GM21526 (cell line): ENCODE measurements at regions not wholly inside any gene's neighbourhood (a gene's known extent, or its start where the extent isn't known, plus 50 kb on each side); places are given as distances from the start of the nearest gene placed in this dataset.

ENCODE experiments used
- ATAC-seq: cut with Tn5 transposase; IDR thresholded peaks from one replicate; pipeline ENCODE4 v1.9.1; 2021; ENCODE audit warnings: moderate library complexity; ENCODE audit not compliant: unreplicated experiment, low FRiP score

DNA sequence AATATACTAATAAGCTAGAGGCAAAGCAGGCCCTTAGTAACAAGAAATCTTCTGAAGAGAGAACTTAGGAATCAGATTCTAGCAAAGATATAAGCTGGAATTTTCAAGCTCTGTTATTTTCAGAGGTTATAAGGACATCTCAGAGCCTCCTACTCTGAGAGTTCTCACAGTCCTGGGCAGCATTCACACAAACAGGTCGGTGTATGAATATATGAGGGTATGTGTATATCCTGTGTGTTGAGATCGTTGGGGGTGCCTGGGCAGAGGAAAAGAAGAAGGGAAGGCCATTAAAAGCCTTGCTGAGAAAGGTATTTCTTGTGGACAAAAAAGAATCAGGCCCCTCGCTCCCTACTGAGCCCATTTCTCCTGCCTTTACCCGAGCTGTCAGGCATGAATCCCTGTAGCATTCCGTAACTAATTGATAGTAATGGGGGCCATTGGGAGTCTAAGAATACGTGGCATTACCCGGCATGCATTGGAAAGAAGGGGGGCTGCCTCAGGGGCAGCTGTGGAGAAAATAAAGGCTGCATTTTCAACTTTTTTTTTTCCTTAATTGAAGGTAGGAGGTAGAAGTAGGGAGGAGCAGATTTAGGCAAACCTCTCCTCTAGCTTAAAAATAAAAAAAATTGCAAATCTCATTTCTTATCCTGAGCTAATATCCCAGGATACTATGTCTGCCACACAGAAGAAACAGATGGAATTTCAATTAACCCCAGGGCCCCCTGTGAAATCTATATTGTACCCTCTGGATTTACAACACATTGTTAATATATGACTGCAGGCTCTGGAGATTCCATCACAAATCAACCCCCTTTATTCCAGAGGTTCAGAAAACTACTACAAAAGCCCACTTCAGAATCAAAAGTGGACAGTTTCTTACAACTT lies 103.8 kb downstream of the GTPBP8 start:
- ATAC-seq = no peak

DNA sequence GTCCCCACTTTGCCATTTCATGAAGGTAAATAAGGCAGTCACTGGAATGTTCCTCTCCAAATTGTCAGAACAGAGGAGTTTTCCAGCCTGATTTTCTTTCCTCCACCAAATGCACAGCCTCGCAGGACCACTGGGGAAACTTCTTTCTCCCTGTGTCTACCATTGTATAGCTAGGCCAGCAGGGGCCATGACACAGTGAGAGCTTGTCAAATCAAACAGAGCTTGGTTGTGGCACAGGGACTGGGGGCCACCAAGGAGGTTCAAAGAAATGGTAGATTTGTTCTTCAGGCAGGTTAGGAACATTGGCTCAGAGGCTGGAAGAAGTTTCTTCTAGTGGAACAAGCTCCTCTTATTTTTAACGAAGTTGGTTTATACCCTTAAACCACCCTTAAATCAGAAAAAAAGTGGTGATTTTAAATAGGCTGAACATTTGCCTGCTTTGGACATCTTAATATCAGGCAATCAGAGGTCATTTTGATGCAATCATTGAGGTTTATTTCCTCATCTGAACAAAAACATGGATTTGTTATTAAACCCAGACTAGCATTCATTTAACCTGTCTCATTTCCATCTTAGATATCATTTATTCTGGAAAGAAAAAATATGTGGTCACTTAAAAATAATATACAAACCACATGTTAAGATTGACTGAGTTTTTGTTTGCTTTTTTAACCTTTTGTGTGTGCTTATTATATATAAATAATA lies 105.6 kb downstream of the GTPBP8 start:
- no peak for ATAC-seq

DNA sequence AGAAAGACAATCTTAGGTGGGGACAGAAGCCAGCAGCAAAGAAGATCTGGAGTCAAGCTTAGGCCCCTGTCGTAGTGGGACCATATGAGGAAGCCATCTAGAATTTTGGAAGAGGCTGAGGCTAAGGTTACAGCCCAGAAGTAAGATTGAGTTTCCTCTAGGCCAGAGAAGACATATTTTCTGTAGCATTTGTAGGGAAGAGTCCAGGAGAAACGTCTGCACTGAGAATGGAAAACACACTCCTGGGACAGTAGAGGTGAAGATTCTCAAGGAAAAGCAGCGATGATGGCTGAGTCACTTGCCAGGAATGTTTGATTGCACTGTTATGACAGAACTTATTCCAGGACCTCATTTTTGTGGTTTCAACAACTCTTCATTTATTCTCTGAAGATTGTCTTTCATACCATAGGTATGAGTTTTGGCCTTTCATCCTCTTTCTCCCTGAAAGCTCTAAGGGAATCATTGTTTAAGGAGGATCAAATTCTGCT lies 107.2 kb downstream of the GTPBP8 start:
- ATAC-seq = no peak

DNA sequence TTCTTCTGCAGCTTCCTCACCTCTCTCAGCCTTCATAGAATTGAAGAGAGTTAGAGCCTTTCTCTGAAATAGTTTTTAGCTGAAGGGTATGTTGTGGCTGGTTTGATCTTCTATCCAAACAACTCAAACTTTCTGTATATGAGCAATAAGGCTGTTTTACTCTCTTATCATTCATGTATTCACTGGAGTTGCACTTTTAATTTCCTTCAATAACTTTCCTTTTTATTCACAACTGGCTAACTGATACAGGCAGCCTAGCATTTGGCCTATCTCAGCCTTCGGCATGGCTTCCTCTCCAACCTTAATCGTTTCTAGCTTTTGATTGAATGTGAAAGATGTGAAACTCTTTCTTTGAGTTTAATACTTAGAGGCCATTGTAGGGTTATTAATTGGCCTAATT lies 109.3 kb downstream of the GTPBP8 start:
- no peak for ATAC-seq

DNA sequence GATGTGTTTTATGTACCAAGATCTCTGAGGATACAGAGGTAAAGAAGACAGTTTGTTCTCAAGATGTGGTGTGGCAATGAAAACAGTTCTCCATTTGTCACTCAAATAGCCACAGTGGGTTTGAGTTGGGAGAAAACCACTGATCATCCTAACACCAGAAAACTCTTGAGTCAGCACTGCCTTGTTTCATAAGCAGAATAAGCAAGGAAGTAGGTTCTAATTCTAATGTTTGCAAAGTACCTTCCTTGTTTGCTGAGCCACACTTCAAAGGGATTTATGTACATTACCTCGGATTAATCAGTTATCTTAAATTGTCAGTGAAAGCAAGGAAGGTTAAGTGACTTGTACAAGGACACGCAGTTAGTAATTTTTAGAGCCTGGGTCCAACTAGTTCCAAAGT lies 107.8 kb upstream of the BOC start:
- no peak for ATAC-seq

DNA sequence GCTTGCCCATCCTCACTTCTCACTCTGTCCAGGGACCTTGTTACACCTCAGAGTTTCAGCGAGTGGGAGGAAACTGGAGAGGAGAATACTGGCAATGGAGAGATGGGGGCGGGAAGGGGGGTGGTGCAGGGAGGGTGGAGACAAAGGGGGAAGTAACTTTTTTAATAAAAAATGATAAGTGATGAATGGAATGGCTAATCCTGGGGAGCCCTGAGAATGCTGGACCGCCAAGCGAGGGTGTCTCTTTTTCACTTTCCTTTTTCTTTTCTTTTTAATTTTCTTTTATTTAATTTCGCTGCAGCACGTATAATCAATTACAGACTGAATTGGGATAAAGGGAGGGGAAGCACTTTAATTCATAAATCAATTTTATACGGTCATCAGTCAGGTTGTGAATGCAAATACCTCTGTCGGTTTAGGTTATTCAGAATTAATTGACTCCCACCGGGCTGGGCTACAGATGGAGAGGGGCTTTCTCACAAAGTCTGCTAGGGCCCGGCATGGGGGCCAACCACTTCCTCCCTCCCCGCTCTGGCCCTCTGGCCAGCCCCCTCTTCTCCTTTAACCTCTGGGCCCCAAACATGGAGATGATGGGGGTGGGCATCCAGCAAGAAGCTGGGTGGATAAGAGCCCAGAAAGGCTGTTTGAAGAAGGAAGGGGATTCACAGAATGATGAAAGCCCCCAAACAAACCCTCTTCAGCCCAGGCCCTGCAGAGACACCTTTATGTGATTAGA lies 106.8 kb upstream of the BOC start:
- ATAC-seq = no peak

DNA sequence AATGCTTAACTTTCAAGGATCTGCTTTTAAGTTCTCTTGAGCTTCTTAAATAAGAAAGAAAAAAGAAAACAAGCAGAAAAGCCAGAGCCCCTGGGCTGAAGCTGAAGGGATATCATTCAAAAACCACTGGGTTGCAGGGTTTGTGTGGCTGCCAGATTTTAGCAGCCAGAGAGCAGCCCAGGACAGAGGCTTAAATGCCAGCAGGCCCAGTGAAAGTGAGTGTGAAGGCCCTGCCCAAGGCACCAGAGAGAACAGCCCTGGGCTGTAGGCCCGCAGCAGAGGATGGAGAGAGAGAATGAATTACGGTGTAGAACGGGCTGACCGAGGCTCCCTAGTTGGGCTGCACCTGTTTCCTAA lies 106.3 kb upstream of the BOC start:
- ATAC-seq = no peak

DNA sequence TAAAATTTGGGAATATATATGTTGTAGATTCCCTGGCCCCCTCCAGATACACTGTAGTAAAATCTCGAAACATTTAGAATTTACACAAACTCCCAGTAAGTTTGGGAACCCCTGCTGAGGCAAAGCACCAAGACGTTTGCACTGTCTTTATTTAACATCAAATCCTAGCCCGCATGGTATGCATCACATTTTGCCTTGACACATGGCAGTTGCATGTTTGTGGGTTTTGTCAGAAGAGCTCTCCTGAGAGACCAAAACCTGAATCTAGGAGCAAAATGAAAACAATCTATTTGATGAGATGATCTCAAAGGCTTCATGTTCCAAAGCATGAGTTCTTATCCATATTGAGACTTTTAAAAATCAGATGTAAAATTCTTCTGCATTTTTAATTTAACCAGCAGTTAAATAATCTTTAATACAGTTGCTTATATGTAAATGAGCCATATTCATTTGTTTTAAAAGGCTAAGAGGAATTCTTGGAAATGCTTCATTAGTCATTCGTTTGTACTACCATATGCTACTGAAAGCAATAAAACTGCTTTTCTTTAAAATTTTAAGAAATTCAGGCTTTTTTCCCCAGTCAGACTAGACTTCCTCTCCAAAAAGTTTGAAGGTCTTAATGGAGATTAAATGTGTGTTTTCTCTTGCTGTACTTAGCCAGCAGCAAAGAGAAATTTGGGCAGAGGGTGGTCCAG lies 105.2 kb upstream of the BOC start:
- no peak for ATAC-seq

DNA sequence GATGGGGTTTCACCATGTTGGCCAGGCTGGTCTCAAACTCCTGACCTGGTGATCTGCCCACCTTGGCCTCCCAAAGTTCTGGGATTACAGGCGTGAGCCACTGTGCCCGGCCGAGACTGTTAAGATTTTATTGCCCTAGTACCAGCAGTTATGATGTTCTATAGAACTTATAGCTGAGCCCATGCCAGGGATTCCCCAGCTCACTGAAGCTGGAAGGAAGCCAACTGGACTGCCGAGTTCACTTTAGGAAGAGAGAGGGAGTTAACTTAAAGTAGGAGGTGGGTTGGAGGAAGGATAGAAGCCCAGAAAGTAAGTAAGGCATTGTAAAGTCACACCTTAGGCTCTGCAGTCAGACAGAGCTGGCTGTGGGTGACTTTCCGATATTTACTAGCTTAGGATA lies 101.1 kb upstream of the BOC start:
- ATAC-seq = no peak

DNA sequence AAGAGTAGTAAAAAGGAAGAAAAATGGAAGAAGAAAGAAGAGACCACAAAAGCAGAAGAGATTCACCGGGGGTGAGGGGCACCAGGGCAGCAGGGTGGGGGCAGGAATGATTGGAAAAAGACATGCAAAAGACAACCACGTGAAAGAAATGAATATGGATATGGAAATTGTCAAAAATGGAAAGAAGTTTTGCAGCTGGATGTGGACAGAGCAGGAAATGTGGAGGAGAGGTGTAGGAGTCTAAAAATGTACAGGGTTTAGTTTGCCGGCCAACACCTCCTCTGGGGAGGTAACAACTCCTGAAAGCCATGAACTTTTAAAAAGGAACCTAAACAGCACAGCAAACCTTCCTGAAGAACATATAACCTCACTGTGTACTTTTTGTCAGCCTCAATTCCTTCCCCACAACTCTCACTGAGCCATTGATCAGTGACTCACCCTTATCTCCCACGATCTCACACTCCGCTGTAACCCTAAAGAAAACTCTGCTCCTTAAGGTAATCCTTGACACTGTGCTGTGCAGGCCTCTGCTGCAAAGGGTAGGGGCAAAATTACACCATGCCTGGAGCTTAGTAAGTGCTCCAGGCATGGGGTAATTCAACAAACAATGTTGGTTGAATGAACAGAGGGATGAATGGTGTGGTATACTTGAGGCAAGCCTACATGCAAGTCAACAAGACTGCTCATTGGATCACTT lies 100.2 kb upstream of the BOC start:
- no peak for ATAC-seq

DNA sequence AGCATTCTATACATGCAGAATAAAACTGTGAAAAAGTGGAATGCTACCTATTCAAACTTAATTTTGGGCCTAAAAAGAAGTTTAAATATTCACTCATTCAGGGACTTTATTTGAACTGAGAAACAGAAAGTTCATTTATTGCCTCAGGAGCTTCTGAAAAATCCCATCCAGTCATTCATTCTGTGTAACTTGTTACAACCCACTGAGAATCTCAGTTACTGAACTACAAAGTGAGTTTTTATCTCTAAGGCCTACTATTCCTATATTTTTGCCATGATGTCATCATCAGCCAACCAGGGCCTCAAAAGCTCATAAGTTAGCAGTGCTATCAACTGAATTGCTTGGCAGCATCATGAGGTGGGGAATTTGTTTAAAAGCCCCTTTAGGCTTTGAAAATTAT lies 98.0 kb upstream of the BOC start:
- no peak for ATAC-seq

DNA sequence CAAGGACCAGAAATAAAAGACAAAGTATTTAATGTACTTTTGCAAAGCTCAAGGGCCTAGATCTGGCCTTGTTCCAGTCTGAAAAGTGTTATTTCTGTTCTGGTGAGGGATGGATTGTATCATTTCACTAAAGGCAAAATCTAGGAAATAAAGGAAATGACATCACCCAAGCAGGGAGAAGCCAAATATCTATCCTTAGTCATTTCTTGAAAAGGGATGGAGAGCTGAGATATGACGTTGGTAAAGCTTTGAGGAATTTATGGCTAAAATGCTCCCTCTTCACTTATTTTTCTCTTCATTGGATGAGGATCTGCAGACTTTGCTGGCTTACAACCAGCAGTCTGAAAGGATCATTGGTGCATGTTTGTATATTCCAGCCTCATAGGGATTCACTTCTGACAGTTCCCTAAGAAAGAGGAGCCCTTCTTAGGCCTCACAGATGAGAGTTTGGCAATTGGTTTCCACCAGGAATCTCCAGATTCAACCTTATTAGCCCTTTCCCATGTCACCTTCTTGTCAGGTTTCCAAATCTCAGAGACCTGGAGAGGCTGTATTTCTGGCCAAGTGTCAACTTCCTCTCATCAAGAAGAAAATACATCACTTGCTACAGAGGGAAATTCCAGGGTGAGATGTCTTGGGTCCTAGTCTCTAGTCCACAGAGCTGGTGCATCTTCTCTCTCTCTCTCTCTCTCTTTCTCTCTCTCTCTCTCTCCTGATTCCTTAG lies 93.7 kb upstream of the BOC start:
- ATAC-seq = no peak

DNA sequence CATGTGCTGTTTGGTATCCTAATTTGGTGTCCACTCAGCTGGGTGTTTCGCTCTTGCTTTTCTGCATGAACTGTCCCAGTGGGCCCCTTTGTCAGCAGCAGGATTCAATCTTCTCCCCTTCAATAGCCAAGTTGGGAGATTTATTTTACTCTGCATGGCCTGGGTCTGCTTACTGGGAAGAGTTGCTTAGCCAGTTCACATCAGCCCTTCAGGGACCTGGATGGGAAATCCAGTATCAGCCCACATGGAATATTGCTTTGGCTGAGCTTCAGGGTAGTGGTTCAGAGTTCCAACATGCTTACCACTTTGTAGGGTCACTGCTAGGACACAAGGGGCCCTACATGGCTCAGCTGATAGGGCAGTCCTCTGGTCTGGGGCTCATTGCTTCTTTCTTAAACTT lies 93.0 kb upstream of the BOC start:
- ATAC-seq = no peak

DNA sequence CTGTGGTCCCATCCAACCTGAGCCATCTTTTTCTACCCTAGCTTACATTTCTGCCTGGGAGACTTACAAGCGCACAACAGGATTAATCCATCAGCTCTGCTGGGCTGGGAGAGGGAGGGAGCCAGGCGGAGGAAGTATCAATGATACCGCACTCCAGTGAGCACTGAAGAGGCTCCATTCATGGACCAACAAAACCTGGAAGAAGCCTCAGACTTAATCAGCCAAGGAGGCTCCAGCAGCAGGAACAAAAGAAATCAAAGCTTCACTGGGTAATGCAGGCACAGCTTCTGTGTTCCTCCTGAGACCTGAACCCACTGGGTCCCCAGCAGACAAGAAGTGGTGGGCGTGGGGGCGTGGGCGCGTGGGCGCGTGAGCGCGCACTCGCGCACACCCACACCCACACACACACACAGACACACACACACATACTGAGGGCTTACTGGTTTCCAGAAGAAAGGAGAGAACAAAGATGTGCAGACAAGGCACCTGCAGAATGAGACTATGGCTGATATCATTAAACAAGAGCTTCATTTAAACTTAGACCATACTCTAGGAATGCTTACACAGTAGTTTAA lies 87.0 kb upstream of the BOC start:
- ATAC-seq = no peak

DNA sequence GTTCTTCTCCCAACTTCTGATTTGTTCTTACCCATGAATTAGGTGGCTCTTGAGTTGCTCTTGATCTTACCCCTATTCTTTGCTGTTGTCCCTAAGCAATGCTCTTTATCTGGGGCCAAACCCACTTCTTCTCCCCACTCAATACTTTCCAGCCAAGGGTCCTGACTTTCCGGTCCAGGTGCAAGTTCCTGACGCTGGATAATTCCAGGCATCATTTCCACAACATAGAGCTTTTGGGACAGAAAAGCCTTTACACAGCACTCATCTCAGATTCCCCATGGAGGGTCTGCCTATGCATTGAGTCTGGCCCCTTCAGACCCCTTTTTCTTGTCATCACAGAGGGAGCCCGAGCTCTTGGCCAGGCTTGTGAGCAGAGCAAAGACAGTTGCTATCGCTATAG lies 85.4 kb upstream of the BOC start:
- ATAC-seq = no peak

DNA sequence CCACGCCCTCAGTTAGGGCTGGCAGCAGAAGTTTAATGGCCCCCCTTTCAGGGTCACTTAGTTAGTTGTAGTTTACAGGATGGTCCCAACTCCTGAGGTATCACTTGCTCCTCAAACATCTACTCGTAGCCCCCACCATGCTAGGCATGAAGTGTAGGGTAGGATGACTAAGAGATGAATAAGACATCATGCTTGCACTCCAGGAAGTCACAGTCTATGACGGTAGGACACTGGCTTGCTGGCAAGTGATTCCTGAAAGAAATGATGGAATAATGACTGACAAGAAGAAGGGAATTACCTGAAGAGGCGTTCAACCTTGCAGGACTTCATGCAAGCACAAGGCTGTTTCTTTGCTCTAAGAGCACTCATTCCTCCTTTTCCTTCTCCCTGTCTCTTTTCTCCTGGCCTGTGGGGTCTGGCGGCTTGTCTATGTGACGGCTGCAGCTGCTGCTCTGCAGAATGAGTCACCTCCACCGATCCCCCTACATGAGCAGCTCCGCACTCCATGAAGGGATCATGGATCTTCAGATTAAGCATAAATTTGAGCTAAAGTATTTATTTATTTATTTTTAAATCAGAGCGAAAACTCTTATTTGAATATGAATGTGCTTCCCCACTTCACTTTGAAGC lies 82.9 kb upstream of the BOC start:
- no peak for ATAC-seq

DNA sequence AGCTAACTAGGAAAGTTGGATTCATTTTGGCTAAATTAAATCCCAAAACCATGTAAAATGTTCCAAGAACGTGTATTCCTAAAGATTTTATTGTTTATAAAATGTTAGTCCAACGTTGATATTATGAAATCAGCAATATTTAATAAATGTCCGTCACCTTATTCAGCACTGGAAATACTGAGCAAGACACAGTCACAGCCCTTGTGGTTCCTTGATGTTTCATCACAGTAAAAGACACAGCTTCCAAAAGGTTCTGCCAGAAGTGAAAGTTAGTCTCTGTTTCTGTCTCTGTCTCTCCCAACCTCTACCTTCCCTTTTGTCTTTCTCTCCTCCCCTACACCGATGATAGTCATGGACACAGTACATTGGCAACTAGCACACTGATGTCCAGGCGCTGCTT lies 82.2 kb upstream of the BOC start:
- no peak for ATAC-seq

DNA sequence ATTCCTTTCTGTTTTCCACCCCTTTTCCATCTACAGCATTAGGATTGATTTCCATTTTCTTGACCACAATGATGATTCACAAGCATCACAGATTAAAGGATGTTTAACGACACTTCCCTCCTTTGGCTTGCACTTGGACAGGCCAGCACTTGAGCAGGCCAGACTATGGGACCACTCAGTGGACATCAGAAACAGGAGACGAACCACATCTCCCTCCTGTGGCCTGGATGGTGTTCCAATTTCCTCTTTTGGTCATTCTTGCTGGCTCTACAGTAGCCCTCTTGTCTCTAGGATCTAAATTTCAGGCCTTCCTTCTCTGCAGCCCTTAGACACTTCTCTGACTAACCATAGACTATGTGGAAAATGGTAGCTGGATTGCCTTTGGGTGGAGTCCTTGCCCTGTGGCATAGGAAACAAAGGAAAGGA lies 78.8 kb upstream of the BOC start:
- no peak for ATAC-seq

DNA sequence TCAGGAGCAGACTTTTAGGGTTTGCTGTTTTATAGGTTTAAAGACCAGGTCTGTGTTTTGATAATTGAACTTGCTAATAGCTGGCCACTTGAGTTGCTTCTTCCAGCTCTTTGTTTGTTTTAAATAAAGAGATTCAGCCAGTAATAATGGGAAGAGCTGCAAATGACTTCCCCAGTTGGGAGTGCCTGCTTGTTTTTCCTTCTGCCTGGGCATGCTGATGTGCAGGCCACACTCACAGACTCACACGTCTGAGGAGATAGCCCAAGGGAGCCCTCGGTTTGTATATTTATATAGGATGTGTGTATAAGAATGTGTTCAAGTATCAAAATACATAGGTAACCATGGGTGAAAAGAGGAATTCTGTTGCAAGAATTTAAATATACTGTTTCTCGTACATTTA lies 78.2 kb upstream of the BOC start:
- no peak for ATAC-seq
